A673 (cell line): ENCODE measurements at regions not wholly inside any gene's neighbourhood (a gene's known extent, or its start where the extent isn't known, plus 50 kb on each side); places are given as distances from the start of the nearest gene placed in this dataset.

Experiments
- CTCF ChIP-seq: fragments of 300-800, 200-600 bp; sonication (generic); conservative IDR thresholded peaks from 2 replicates; pipeline ENCODE4 v1.5.1; 2017; ENCODE audit warnings: low read depth, mild to moderate bottlenecking, antibody characterized with exemption, low read length, moderate library complexity, mixed read lengths
- EZH2 ChIP-seq: fragments of 200-600 bp; sonication (generic); IDR thresholded peaks from 2 replicates; pipeline ENCODE4 v1.6.1; 2017; ENCODE audit warnings: borderline replicate concordance, low read depth, mild to moderate bottlenecking, mixed read lengths, antibody characterized with exemption, low read length; ENCODE audit not compliant: poor library complexity, severe bottlenecking

DNA sequence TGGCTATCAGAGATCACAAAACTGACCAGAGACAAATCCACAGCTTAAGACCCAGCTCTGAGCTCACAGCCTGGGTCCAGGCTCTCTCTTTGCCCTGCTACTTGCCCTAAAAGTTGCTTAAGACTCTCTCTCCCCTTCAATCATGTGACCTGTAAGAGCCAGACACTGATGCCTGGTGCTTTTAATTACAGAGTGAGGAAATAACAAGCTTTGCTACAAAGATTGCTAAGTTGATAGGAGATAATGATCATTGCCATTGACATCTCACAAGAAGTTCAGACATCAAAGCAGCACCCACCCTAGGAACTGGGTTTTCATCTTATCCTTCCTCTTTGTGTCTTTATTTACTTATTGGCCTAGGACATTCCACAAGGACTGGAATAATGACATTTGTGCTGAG is 125.9 kb upstream of the CD93 start:
- no peak for TF ChIP-seq CTCF
- TF ChIP-seq EZH2, result no peak
